OCI-LY7 (cell line): ENCODE measurements at regions not wholly inside any gene's neighbourhood (a gene's known extent, or its start where the extent isn't known, plus 50 kb on each side); places are given as distances from the start of the nearest gene placed in this dataset.
"Not testable (repeated sequence)": the region's sequence is repeated elsewhere in the genome, so short reads cannot be mapped to it uniquely, and the experiment has no call there.

Source experiments
- BruUV-seq: library from RNA; stranded (reverse); fragments of 400-500 nt; replicated peaks from 2 replicates; lab custom pipeline; 2021; lab: Mats Ljungman, UMichigan
- CTCF ChIA-PET: fragments of 300-600 bp; sonication (Branson Sonifier 250); formaldehyde crosslinking; loops from one replicate; lab custom pipeline; 2022; ENCODE audit warnings: antibody characterized with exemption; ENCODE audit not compliant: unreplicated experiment; lab: Charles Lee
- POLR2A ChIA-PET: fragments of 300-600 bp; sonication (Branson Sonifier 250); formaldehyde crosslinking; loops from one replicate; lab custom pipeline; 2022; ENCODE audit warnings: antibody characterized with exemption; lab: Charles Lee
- DNase-seq: peaks from one replicate; pipeline ENCODE4 v3.0.0-alpha.2; 2015; ENCODE audit warnings: low spot score
- H2AFZ ChIP-seq: fragments of 200-600 bp; sonication (generic), shearing (Covaris generic); 2 replicates; pipeline ENCODE4 v1.6.1; 2014; ENCODE audit warnings: mild to moderate bottlenecking, antibody characterized with exemption, low read length, moderate library complexity
- H3K27ac ChIP-seq: fragments of 200-600 bp; sonication (generic); 2 replicates; pipeline ENCODE4 v1.5.1; 2014; ENCODE audit warnings: mixed run types, low read depth, mild to moderate bottlenecking, moderate library complexity, low read length, inconsistent platforms; ENCODE audit not compliant: poor library complexity, severe bottlenecking
- H3K36me3 ChIP-seq: fragments of 200-600 bp; sonication (generic); 2 replicates; pipeline ENCODE4 v1.6.1; 2014; ENCODE audit warnings: mild to moderate bottlenecking, antibody characterized with exemption, low read length, moderate library complexity, mixed read lengths; ENCODE audit not compliant: insufficient read depth
- H3K4me1 ChIP-seq: fragments of 200-600 bp; sonication (generic); 2 replicates; pipeline ENCODE4 v1.5.1; 2014; ENCODE audit warnings: mild to moderate bottlenecking, low read length; ENCODE audit not compliant: insufficient read depth, poor library complexity, severe bottlenecking
- H3K4me2 ChIP-seq: fragments of 200-600 bp; sonication (generic); 2 replicates; pipeline ENCODE4 v1.6.1; 2014; ENCODE audit warnings: mild to moderate bottlenecking, low read length
- H3K4me3 ChIP-seq: fragments of 200-600 bp; sonication (generic); 2 replicates; pipeline ENCODE4 v1.5.1; 2014; ENCODE audit warnings: mild to moderate bottlenecking, low read depth, low read length; ENCODE audit not compliant: poor library complexity, severe bottlenecking
- H3K79me2 ChIP-seq: fragments of 200-600 bp; sonication (generic); 2 replicates; pipeline ENCODE4 v1.6.1; 2016; ENCODE audit warnings: low read depth, mild to moderate bottlenecking, low read length, moderate library complexity, mixed read lengths; ENCODE audit not compliant: insufficient read depth
- H3K9me2 ChIP-seq: fragments of 200-600 bp; sonication (generic); 2 replicates; pipeline ENCODE4 v1.6.1; 2016; ENCODE audit warnings: mild to moderate bottlenecking, low read length, mixed read lengths; ENCODE audit not compliant: insufficient read depth
- H3K9me3 ChIP-seq: fragments of 200-600 bp; sonication (generic); 2 replicates; pipeline ENCODE4 v1.6.1; 2014; ENCODE audit warnings: mild to moderate bottlenecking, mixed run types, low read length, mixed read lengths
- H4K20me1 ChIP-seq: fragments of 200-600 bp; sonication (generic); 2 replicates; pipeline ENCODE4 v1.6.1; 2014; ENCODE audit warnings: mild to moderate bottlenecking, antibody characterized with exemption, low read length, moderate library complexity, mixed read lengths; ENCODE audit not compliant: insufficient read depth
- EZH2phosphoT487 ChIP-seq: fragments of 200-600 bp; sonication (generic); IDR thresholded peaks from 2 replicates; pipeline ENCODE4 v1.6.1; 2018; ENCODE audit warnings: low read depth, borderline replicate concordance, mild to moderate bottlenecking, mixed run types, antibody characterized with exemption, low read length, moderate library complexity, mixed read lengths
- intact Hi-C: fragments of 100-400 bp; cut with micrococcal nuclease; formaldehyde crosslinking; loops from one replicate; pipeline ENCODE4 v1.10.0; 2022; ENCODE audit not compliant: unreplicated experiment
- TF ChIP-seq, protein P1 (sequence below): fragments of 200-600 bp; sonication (generic); conservative IDR thresholded peaks from 2 replicates; pipeline ENCODE4 v1.5.1; 2014; ENCODE audit warnings: mild to moderate bottlenecking, antibody characterized with exemption, low read length, moderate library complexity, mixed read lengths

DNA sequence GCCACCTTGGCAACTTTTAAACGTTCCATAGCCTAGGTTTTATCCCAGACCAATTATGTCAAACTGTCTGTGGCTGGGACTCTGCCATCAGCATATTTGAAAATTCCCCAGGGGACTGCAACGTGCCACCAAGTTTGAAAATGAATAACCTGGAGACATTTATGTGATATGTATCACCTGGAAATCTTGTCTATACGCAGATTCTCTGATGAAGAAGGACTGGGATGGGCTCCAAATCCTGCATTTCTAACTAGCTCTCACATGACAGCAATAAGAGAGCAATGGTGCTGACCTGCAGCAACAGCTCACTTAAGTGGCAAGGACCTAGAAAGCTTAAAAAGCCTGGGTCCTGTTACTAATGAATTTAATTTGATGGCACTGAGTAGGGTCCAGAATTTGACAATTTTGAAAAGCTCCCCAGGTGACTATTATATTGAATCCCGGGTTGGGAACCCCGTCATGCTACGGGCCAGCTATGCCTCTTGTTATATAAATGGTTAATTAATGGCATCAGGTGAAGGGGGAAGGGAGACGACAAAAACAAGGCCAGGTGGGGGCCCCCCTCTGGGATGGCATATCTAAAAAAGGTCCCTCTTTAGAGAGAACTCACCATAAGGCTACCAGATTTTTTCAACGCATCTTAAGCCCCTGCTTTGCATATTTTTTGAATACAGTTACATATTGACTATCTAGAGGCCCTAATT lies 213.7 kb downstream of the ZIC5 start:
- DNase-seq = no peak
- TF ChIP-seq, protein P1, sequence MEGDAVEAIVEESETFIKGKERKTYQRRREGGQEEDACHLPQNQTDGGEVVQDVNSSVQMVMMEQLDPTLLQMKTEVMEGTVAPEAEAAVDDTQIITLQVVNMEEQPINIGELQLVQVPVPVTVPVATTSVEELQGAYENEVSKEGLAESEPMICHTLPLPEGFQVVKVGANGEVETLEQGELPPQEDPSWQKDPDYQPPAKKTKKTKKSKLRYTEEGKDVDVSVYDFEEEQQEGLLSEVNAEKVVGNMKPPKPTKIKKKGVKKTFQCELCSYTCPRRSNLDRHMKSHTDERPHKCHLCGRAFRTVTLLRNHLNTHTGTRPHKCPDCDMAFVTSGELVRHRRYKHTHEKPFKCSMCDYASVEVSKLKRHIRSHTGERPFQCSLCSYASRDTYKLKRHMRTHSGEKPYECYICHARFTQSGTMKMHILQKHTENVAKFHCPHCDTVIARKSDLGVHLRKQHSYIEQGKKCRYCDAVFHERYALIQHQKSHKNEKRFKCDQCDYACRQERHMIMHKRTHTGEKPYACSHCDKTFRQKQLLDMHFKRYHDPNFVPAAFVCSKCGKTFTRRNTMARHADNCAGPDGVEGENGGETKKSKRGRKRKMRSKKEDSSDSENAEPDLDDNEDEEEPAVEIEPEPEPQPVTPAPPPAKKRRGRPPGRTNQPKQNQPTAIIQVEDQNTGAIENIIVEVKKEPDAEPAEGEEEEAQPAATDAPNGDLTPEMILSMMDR = no peak
- TF ChIP-seq EZH2phosphoT487 = no peak

DNA sequence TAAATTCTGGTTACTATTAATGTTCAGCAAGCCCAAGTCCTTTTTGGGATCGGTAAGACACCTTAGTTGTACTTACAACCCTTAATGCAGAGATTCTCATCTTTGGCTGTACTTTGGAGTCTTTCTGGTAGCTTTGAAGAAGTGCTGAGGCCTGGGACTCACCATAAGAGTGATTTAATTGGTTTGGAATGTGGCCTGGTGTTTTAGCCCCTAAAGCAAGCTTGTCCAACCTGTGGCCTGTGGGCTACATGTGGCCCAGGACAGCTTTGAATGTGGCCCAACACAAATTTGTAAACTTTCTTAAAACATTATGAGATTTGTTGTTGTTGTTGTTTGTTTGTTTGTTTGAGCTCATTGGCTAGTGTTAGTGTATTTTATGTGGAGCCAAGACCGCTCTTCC lies 215.3 kb downstream of the ZIC5 start:
- H3K27ac ChIP-seq = no peak overlapping the region
- H3K9me2 ChIP-seq = no peaks in the 10 kb centered on the region
- H3K36me3 ChIP-seq = no peaks in the 10 kb centered on the region
- intact Hi-C loops = no loop called here
- no peaks in the 10 kb centered on the region for H4K20me1 ChIP-seq
- BruUV-seq = no TSS peak
- CTCF ChIA-PET = no interaction called here
- POLR2A ChIA-PET = no interaction called here
- no peaks in the 10 kb centered on the region for H3K9me3 ChIP-seq
- no peak overlapping the region for H3K4me2 ChIP-seq
- H3K4me1 ChIP-seq = no peaks in the 10 kb centered on the region
- H2AFZ ChIP-seq = no peak overlapping the region
- no peak overlapping the region for H3K4me3 ChIP-seq
- no peaks in the 10 kb centered on the region for H3K79me2 ChIP-seq
- DNase-seq = no peak
- TF ChIP-seq, protein P1 = no peak
- no peak for TF ChIP-seq EZH2phosphoT487

More for the DNA sequence above, 213.7 kb downstream of the ZIC5 start:
- CTCF ChIA-PET = no interaction called here
- no peaks in the 10 kb centered on the region for H3K36me3 ChIP-seq
- H2AFZ ChIP-seq = no peak overlapping the region
- H3K9me3 ChIP-seq = no peaks in the 10 kb centered on the region
- H3K4me3 ChIP-seq = no peak overlapping the region
- intact Hi-C loops = no loop called here
- BruUV-seq = no TSS peak
- H3K27ac ChIP-seq = no peak overlapping the region
- no peaks in the 10 kb centered on the region for H3K79me2 ChIP-seq
- POLR2A ChIA-PET = no interaction called here
- no peaks in the 10 kb centered on the region for H4K20me1 ChIP-seq
- H3K4me2 ChIP-seq = no peak overlapping the region
- H3K4me1 ChIP-seq = no peaks in the 10 kb centered on the region
- H3K9me2 ChIP-seq = no peaks in the 10 kb centered on the region

- H3K27ac ChIP-seq, H2AFZ ChIP-seq, H3K36me3 ChIP-seq, H3K4me2 ChIP-seq, H3K9me3 ChIP-seq, H3K4me1 ChIP-seq, CTCF ChIA-PET, intact Hi-C loops, H3K4me3 ChIP-seq, H3K9me2 ChIP-seq, BruUV-seq, DNase-seq, H4K20me1 ChIP-seq, H3K79me2 ChIP-seq: not testable (repeated sequence)
- POLR2A ChIA-PET = interaction anchor here (0.7 kb wide), 1 partner anchor 477 kb away, joined by 6 read pairs; no protein-coding TSS in a partner anchor
Observed at GRCh38 chr13:99754750-99755149, 216.8 kb downstream of the ZIC5 start.
